K562 (cell line): ENCODE measurements at regions not wholly inside any gene's neighbourhood (a gene's known extent, or its start where the extent isn't known, plus 50 kb on each side); places are given as distances from the start of the nearest gene placed in this dataset.
A peak's percentile ranks its signal among the peaks of the same experiment; 100 is the strongest.

Experiments
- ATAC-seq: fragments of 200-7000 bp; cut with Tn5 transposase; 3 replicates; pipeline ENCODE4 v1.9.1; 2020; ENCODE audit warnings: moderate library complexity
- BruUV-seq: library from RNA; stranded (reverse); fragments of 400-500 nt; replicated peaks from 2 replicates; lab custom pipeline; 2021; lab: Mats Ljungman, UMichigan
- CTCF ChIA-PET: fragments of 300-600 bp; formaldehyde crosslinking; extraction: SDS; loops from one replicate; lab custom pipeline; 2021; ENCODE audit warnings: low intra/inter-chr PET ratio; lab: Yijun Ruan, JAX
- POLR2A ChIA-PET: fragments of 300-600, 350-650 bp; sonication (Branson Sonifier 250); formaldehyde crosslinking; extraction: SDS; loops from one replicate; lab custom pipeline; 2021; ENCODE audit warnings: antibody characterized with exemption, inconsistent platforms; lab: Yijun Ruan, JAX
- DNase-seq, 4 experiments: peaks; one replicate each; pipeline versions ENCODE4 v3.0.0 to v3.0.0-alpha.2; 2011 to 2018; ENCODE audit warnings: low spot score in 3 of 4, mixed read lengths in 3 of 4; ENCODE audit errors: extremely low read depth in 1 of 4
- FAIRE-seq: peaks from 2 replicates; lab custom pipeline; 2011; peaks lifted over from hg19 to GRCh38; lab: Jason Lieb, UNC
- H2AFZ ChIP-seq: 2 replicates; pipeline ENCODE4 v1.6.0; 2011; ENCODE audit warnings: low read depth, low read length, control low read depth, inconsistent platforms
- H3K27ac ChIP-seq: fragments of 200-600 bp; 3 replicates; pipeline ENCODE4 v1.8.0; 2011; ENCODE audit warnings: low read depth, mild to moderate bottlenecking, control low read depth, inconsistent platforms, low read length, moderate library complexity, mixed read lengths; ENCODE audit errors: extremely low read depth
- H3K27me3 ChIP-seq, 2 experiments: fragments of 300-600 bp in 1 of 2; 2 replicates in 1 of 2; 3 replicates in 1 of 2; pipeline versions ENCODE4 v1.6.0 to v1.8.0; 2011; ENCODE audit warnings: inconsistent platforms in 2 of 2, low read length in 2 of 2, mild to moderate bottlenecking in 1 of 2, mixed read lengths in 1 of 2, moderate library complexity in 1 of 2; ENCODE audit not compliant: control insufficient read depth in 2 of 2, insufficient read depth in 2 of 2
- H3K36me3 ChIP-seq: fragments of 300-600 bp; 3 replicates; pipeline ENCODE4 v1.8.0; 2011; ENCODE audit warnings: mild to moderate bottlenecking, low read length, inconsistent platforms; ENCODE audit not compliant: control insufficient read depth, insufficient read depth
- H3K4me1 ChIP-seq, 2 experiments: fragments of 200-600 bp in 1 of 2; replicated peaks in 1 of 2; 2 replicates in 1 of 2; 3 replicates in 1 of 2; pipeline versions ENCODE4 v1.5.1 to v1.8.0; 2011; ENCODE audit warnings: inconsistent platforms in 2 of 2, low read length in 2 of 2, mild to moderate bottlenecking in 1 of 2, mixed read lengths in 1 of 2, moderate library complexity in 1 of 2; ENCODE audit not compliant: control insufficient read depth in 2 of 2, insufficient read depth in 2 of 2
- H3K4me2 ChIP-seq: 2 replicates; pipeline ENCODE4 v1.6.1; 2011; ENCODE audit warnings: low read length, control low read depth, inconsistent platforms, mixed read lengths; ENCODE audit not compliant: insufficient read depth
- H3K4me3 ChIP-seq: fragments of 200-600 bp; sonication (generic), shearing (Covaris generic); 2 replicates; pipeline ENCODE4 v1.5.1; 2016; ENCODE audit warnings: control low read depth, inconsistent platforms
- H3K79me2 ChIP-seq: fragments of 200-600 bp; 3 replicates; pipeline ENCODE4 v1.8.0; 2011; ENCODE audit warnings: low read length, inconsistent platforms; ENCODE audit not compliant: control insufficient read depth, insufficient read depth
- H3K9ac ChIP-seq, 2 experiments: 2 replicates each; pipeline versions ENCODE4 v1.6.0 to v1.6.1; 2011; ENCODE audit warnings: low read depth in 2 of 2, low read length in 2 of 2, control low read depth in 1 of 2, inconsistent platforms in 1 of 2, mild to moderate bottlenecking in 1 of 2, mixed read lengths in 1 of 2; ENCODE audit not compliant: insufficient read depth in 1 of 2
- H3K9me1 ChIP-seq: one replicate; pipeline ENCODE4 v1.6.0; 2011; ENCODE audit warnings: inconsistent platforms, mild to moderate bottlenecking, low read length, moderate library complexity; ENCODE audit not compliant: control insufficient read depth, insufficient read depth
- H3K9me3 ChIP-seq: replicated peaks from 2 replicates; pipeline ENCODE4 v1.5.1; 2011; ENCODE audit warnings: low read depth, low read length, inconsistent platforms; ENCODE audit not compliant: control insufficient read depth, insufficient read depth
- H4K20me1 ChIP-seq: replicated peaks from 2 replicates; pipeline ENCODE4 v1.6.1; 2011; ENCODE audit warnings: low read length, inconsistent platforms, mixed read lengths; ENCODE audit not compliant: control insufficient read depth, insufficient read depth
- CBX1 ChIP-seq: sonication (generic); IDR thresholded peaks from 2 replicates; pipeline ENCODE4 v1.6.1; 2016; ENCODE audit warnings: antibody characterized with exemption, low read depth, mild to moderate bottlenecking
- TSC22D4 ChIP-seq: fragments of 450-650 bp; IDR thresholded peaks from 2 replicates; pipeline ENCODE4 v1.6.1; 2016; ENCODE audit warnings: missing genetic modification characterization, missing biosample characterization, control low read depth
- ZBTB40 ChIP-seq, 2 experiments: fragments of 450-650 bp in 1 of 2; sonication (generic) in 1 of 2; formaldehyde crosslinking in 1 of 2; IDR thresholded peaks; 2 replicates each; pipeline versions ENCODE4 v1.7.1 to v1.9.0; 2016 to 2022; ENCODE audit warnings: inconsistent platforms in 1 of 2, mild to moderate bottlenecking in 1 of 2, missing genetic modification reagents in 1 of 2
- ZNF133 ChIP-seq: fragments of 250-450 bp; sonication (Bioruptor Pico); IDR thresholded peaks from 2 replicates; pipeline ENCODE4 v1.4.0; 2020; ENCODE audit warnings: mild to moderate bottlenecking
- ZNF232 ChIP-seq: sonication (generic); formaldehyde crosslinking; IDR thresholded peaks from 2 replicates; pipeline ENCODE4 v1.8.0; 2022; ENCODE audit warnings: mild to moderate bottlenecking, missing genetic modification reagents
- WGBS: fragments of 100-300 bp; shearing (Covaris generic); methylation state at CpG from one replicate; pipeline ENCODE4 v1.1.6; 2016; ENCODE audit warnings: low coverage, mixed read lengths; ENCODE audit not compliant: insufficient coverage; ENCODE audit errors: missing lambda C conversion rate; 5-methylcytosine and 5-hydroxymethylcytosine counted together
- in situ Hi-C: fragments of 300-500 bp; cut with MboI; formaldehyde crosslinking; loops from 4 replicates; pipeline ENCODE4 v1.15.0; 2018; ENCODE audit warnings: inconsistent platforms, mixed read lengths
- intact Hi-C: fragments of 100-400 bp; cut with micrococcal nuclease; formaldehyde crosslinking; loops from 2 replicates; pipeline ENCODE4 v1.14.2; 2022

- no peak for TF ChIP-seq CBX1
- TF ChIP-seq TSC22D4 (tag), result no peak
- TF ChIP-seq ZNF232, result no peak
These were observed 60.8 kb upstream of the EEA1 start (continued) for GRCh38 chr12:92989715-92990484.

GRCh38 chr12:92991134-92991533, 62.0 kb upstream of the EEA1 start:
- no peaks in the 10 kb centered on the region for H3K79me2 ChIP-seq
- DNase-seq (no peak), FAIRE-seq (no peak), ATAC-seq (no peak)
- H3K27me3 ChIP-seq, result no peaks in the 10 kb centered on the region
- peaks cover 0 to 12% of the 10 kb centered on the region in 2 experiments; a peak in 2 of 5 replicates for H3K4me1 ChIP-seq
- 41% methylated on average over 3 of the region's 3 CpGs for WGBS
- no peaks in the 10 kb centered on the region for H3K9me3 ChIP-seq
- intact Hi-C loops (loop anchor here (10.0 kb wide), 1 partner anchor 574 kb away; no protein-coding TSS in a partner anchor), in situ Hi-C loops (loop anchor here (10.0 to 25.0 kb wide), 2 partner anchors 421 to 1114 kb away; no protein-coding TSS in a partner anchor)
- no peak overlapping the region for H3K9ac ChIP-seq
- no peak overlapping the region for H3K4me2 ChIP-seq
- H4K20me1 ChIP-seq, result no peaks in the 10 kb centered on the region
- no peaks in the 10 kb centered on the region for H3K36me3 ChIP-seq
- H2AFZ ChIP-seq, result no peak overlapping the region
- H3K4me3 ChIP-seq, result no peak overlapping the region
- H3K9me1 ChIP-seq, result no peaks in the 10 kb centered on the region
- BruUV-seq, result no TSS peak
- TF ChIP-seq ZBTB40 (IDR thresholded peaks at IDR 0.05), result peak; percentile 74
- TF ChIP-seq ZBTB40 (CRISPR knock-in tag; IDR thresholded peaks at IDR 0.05), result no peak
- TF ChIP-seq ZNF133 (CRISPR knock-in tag), result no peak
- ChIA-PET CTCF (no interaction called here), POLR2A (interaction anchor here (0.8 to 1.0 kb wide), 2 partner anchors 15 to 389 kb away, joined by 3 read pairs; no protein-coding TSS in a partner anchor)
- H3K27ac ChIP-seq, result no peak overlapping the region
